Inflammatory macrophage treated with lipopolysaccharide for 1 hour (primary cell): ENCODE measurements at regions not wholly inside any gene's neighbourhood (a gene's known extent, or its start where the extent isn't known, plus 50 kb on each side); places are given as distances from the start of the nearest gene placed in this dataset.

ENCODE experiments used
- DNase-seq, 2 donors: peaks; one replicate each; pipeline ENCODE4 v3.0.0-alpha.2; 2020 to 2022

GRCh38 chr4:171759274-171759673 is 53.9 kb upstream of the GALNTL6 start:
- no peak for DNase-seq

DNA sequence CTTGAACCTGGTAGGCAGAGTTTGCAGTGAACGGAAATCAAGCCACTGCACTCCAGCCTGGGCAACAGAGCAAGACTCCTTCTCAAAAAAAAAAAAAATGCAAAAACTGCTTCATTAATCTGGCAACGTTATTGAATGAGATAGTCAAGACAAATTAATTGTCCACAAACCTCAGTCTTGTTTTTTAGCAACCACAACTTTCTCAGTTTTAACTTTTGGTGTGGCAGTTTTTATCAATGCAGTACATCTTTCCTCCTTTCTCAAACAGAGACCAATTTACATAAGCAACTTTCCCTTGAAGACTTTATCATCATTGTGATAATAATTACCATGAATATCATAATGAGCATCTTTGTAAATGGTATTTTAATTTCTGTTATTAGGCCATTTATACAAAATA is 61.7 kb upstream of the GALNTL6 start:
- DNase-seq, result no peak

- DNase-seq, result no peak
These were observed 66.8 kb upstream of the GALNTL6 start for GRCh38 chr4:171746418-171746817.

DNA sequence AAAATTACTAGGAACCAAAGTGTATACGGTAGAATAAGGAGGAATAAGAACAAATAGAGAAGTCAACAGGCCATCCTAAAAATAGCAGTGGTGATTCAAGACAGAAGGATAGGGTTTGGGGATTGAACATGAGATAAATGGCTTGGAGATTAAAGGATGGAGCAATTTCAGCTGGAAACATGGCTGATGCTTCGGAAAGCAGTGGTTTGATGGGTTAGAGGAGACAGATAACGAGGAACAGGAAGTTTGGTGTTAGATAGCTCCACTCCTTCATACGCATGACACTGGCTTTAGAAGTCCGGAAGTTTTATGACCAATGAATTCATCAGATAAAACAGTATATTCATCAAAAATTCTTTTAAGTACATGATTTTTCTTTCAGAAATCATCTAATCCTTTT is 70.8 kb upstream of the GALNTL6 start:
- DNase-seq, result no peak

DNA sequence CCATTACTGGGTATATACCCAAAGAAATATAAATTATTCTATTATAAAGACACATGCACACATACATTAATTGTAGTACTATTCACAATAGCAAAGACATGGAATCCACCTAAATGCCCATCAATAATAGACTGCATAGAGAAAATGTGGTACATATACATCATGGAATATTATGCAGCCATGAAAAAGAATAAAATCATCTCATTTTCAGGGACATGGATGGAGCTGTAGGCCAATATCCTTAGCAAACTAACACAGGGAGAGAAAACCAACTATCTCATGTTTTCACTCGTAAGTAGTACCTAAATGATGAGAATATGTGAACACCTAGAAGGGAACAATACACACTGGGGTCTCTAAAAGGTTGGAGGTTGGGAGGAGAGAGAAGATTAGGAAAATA is 86.0 kb upstream of the GALNTL6 start:
- DNase-seq, result no peak

DNA sequence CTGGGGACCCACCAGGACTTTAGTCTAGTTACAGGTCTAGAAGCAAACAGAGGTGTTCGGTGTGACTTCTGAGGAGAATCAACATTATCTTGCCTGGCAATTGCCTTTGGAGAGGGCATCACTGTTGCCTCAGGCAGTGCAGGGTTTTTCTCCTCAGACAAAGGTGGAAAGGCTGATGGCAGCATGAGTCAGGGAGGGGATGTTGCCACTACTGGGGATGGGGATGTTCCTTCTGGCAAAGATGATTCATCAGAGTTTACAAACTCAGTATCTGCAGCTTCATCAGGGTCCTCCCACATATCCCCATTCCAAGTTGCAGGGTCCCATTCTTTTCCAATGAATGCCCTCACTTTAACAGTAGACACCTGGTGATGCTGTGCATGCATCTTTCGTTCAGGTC is 91.3 kb upstream of the GALNTL6 start:
- DNase-seq, result no peak

DNA sequence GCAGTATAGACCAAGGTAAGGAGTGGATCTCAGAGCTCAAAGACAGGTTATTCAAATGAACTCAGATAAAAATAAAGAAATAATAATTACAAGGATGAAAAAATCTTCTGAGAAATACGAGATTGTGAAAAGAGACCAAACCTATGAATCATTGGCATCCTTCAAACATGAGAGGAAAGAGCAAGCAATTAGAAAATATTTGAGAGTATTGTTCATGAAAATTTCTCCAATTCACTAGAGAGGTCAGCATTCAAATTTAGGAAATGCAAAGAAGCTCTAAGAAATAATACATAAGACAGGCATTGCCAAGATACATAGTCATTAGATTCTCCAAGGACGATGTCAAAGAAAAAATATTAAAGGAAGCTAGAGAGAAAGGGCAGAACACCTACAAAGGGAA is 93.5 kb upstream of the GALNTL6 start:
- no peak for DNase-seq

DNA sequence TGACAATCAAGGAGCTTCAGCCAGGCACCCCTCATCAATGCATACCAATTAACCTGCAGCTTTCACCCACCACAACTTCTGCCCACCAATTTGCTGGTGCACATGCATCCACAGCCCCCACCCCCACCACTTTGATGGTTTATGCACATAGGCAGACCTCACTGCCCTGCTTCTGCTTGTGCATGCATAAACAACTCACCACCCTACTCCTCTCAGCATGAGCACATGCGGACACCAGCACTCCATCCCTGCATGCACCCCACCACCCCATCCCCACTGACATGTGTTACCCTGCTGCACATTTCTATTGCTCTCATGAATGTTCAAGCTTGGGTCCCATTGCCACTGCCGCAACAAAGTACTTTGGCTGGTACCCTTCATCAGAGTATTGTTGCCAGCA is 94.5 kb upstream of the GALNTL6 start:
- no peak for DNase-seq

GRCh38 chr4:171718069-171718468 is 95.1 kb upstream of the GALNTL6 start:
- no peak for DNase-seq

DNA sequence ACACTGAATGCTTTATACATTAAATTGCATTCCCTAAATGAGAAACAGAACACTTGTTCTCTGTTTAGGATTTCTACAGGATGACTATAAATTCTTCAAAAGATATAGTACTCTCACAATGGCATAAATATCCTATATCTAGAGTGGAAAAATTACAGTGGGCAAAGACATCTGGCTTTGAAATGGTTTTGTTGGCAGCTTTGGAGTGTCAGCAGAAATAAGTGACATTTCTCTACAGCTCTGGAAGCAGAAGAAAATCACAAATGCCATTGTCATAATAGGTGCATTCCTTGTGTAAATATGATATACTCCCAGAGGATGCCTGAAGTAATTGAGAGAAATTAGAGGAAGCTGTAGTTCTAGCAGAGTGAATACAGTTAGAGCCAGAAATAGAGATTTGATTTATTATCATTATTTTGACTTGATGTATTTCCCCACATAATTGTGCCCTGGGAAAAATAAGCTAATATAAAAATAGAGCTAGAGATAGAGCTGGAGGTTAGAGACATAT is 95.9 kb upstream of the GALNTL6 start:
- DNase-seq, result no peak

GRCh38 chr4:171715973-171716372 is 97.2 kb upstream of the GALNTL6 start:
- DNase-seq, result no peak

DNA sequence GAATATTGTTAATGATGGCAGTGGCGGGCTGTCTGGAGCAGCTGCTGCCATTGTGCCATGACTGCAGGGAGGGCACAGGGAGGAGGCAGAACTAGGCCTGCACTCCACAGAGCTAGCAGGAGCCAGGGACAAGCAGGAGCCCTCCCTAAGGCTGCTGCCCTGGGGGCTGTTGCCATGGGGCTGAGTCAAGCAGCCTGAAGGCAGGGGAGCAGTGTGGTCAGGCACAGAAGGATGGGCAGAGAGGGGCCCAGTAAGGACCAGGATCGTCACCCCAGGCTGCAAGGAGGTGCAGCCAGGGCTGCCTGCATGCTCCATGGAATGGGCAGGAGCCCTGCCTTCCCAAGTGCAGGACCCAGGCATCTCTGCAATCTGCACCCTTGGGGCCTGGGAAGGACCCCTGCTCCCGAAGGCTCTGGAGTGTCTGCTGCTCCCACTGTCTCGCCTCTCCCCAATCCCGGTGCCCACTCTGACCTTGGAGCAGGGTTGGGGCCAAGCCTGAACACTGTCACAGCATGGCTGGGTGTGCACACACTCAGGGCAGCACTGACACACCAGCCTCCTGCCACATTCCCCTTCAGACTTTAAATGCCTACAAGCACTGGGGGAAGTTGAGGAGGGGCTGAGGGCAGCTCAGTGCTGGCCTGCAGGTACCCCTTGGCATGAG is 98.3 kb upstream of the GALNTL6 start:
- DNase-seq, result no peak

GRCh38 chr4:171710743-171711142 is 102.5 kb upstream of the GALNTL6 start:
- DNase-seq, result no peak

- DNase-seq, result no peak
These were observed 136.5 kb upstream of the GALNTL6 start for GRCh38 chr4:171676555-171677215.

- no peak for DNase-seq
These were observed 138.4 kb upstream of the GALNTL6 start for GRCh38 chr4:171674781-171675180.

- no peak for DNase-seq
These were observed 144.8 kb upstream of the GALNTL6 start for GRCh38 chr4:171668403-171668802.

GRCh38 chr4:171667906-171668305 is 145.3 kb upstream of the GALNTL6 start:
- no peak for DNase-seq

GRCh38 chr4:171651071-171651470 is 162.1 kb upstream of the GALNTL6 start:
- DNase-seq, result no peak

- no peak for DNase-seq
These were observed 162.7 kb upstream of the GALNTL6 start for GRCh38 chr4:171650543-171650942.

DNA sequence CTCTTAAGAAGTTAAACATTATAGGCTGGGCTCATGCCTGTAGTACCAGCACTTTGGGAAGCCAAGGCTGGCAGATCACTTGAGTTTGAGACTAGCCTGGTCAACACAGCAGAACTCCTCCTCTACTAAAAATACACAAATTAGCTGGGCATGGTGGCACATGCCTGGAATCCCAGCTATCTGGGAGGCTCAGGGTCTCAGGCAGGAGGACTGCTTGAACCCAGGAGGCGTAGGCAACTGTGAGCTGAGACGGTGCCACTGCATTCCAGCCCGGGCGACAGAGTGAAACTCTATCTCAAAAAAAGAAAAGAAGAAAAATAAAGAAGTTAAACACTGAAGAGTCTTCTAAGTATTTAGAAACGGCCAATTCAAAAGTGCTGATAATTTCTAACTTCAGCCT is 164.3 kb upstream of the GALNTL6 start:
- DNase-seq, result no peak

DNA sequence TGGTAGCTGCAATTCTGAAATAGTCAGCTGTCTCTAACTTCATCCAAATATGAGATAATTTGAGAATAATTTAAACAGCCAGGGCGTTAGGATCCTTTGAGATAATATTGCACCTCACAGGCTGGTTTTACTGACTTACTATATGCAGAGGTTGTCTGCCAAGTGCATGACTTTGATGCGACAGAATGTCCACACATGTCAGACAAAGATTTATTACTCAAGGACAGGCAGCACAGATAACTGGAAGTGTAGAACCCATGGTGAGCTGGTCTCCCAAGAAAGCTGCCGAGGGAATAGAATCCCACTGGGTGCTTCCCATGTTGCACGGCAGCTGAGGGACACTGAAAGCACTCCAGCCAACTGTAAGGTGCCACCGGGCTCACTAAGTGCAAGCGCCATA is 166.2 kb upstream of the GALNTL6 start:
- no peak for DNase-seq

- no peak for DNase-seq
These were observed 168.7 kb upstream of the GALNTL6 start for GRCh38 chr4:171644430-171645057.

DNA sequence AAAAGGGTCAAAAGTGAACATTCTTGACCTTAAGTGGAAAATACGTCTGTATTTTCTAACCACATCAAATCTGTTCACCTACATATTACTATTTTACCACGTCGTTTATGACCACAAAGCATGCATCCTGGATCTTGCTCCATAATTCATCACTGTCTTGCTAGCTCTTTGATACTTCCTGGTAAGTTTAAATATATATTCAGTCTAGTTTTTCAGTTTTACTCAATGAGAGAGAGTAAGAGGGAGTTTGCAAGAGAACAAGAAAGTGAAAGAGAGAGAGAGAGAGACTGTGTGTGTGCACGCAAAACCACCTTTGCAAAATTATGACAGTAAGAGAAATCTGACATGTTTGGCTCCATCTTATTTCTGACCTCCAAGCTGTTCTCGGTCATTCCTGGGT is 173.7 kb upstream of the GALNTL6 start:
- no peak for DNase-seq

DNA sequence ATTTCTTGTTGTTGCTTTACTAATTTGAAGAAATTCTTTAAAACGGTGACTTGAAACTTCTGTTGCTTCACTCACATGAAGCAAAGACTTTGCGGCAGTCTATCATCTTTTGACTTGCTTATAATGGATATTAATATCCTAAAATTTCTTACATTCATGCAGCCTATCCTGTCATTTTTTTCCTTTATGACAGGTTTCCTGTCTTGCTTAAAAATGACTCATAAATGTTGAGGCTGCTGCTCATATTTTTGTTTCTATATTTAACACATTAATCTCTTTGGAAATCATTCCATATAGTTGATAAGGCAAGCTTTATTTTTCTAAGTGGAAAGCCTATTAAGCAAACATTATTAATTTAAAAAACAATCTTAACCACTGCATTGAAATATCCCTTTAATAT is 176.6 kb upstream of the GALNTL6 start:
- peak in 1 of 2 donors; percentile 7 for DNase-seq
